HT-29 (cell line): ENCODE measurements at regions not wholly inside any gene's neighbourhood (a gene's known extent, or its start where the extent isn't known, plus 50 kb on each side); places are given as distances from the start of the nearest gene placed in this dataset. TPM values are rescaled to one million over a fixed set of nuclear protein-coding genes. Genes with fewer than 3 reads are reported as not detected.

Source experiments
- small RNA-seq: library from RNA; depleted of rRNA; stranded (forward); fragments of <200 nt; gene quantifications from one replicate; pipeline ENCODE3, GENCODE V24; 2014

Small RNA genes in the stretch of these regions (small RNA-seq; reads per million reads assigned to genes)
- not detected for gene AC022523.2
- not detected for gene RF00026
- gene RNU6-1186P = not detected
